GM18867 (cell line): ENCODE measurements at regions not wholly inside any gene's neighbourhood (a gene's known extent, or its start where the extent isn't known, plus 50 kb on each side); places are given as distances from the start of the nearest gene placed in this dataset.

Experiments used
- ATAC-seq: cut with Tn5 transposase; IDR thresholded peaks from one replicate; pipeline ENCODE4 v1.9.1; 2021; ENCODE audit warnings: mild to moderate bottlenecking, moderate library complexity; ENCODE audit not compliant: unreplicated experiment

- ATAC-seq: no peak
Observed at GRCh38 chr2:118699447-118700175, 147.8 kb downstream of the EN1 start.

GRCh38 chr2:118698564-118698963 is 148.9 kb downstream of the EN1 start:
- peak; percentile 79 for ATAC-seq

- ATAC-seq: no peak
Observed at GRCh38 chr2:118697781-118698180, 149.7 kb downstream of the EN1 start.

GRCh38 chr2:118696786-118697465 is 150.5 kb downstream of the EN1 start:
- no peak for ATAC-seq

- no peak for ATAC-seq
Observed at GRCh38 chr2:118693287-118693822, 154.1 kb downstream of the EN1 start.

- ATAC-seq: no peak
Observed at GRCh38 chr2:118689874-118690273, 157.6 kb downstream of the EN1 start.

GRCh38 chr2:118689456-118689855 is 158.0 kb downstream of the EN1 start:
- no peak for ATAC-seq

- ATAC-seq: no peak
Observed at GRCh38 chr2:118689033-118689432, 158.4 kb downstream of the EN1 start.

GRCh38 chr2:118687698-118688097 is 159.8 kb downstream of the EN1 start:
- no peak for ATAC-seq

GRCh38 chr2:118687192-118687591 is 160.3 kb downstream of the EN1 start:
- ATAC-seq: no peak

GRCh38 chr2:118686346-118686745 is 161.1 kb downstream of the EN1 start:
- no peak for ATAC-seq

- ATAC-seq: no peak
Observed at GRCh38 chr2:118683460-118683859, 164.0 kb downstream of the EN1 start.

GRCh38 chr2:118678985-118679384 is 168.5 kb downstream of the EN1 start:
- ATAC-seq: no peak

GRCh38 chr2:118677546-118677945 is 169.9 kb downstream of the EN1 start:
- no peak for ATAC-seq

- ATAC-seq: no peak
Observed at GRCh38 chr2:118675531-118675930, 171.9 kb downstream of the EN1 start.

- no peak for ATAC-seq
Observed at GRCh38 chr2:118672571-118673158, 174.8 kb downstream of the EN1 start.

- ATAC-seq: no peak
Observed at GRCh38 chr2:118671701-118672454, 175.6 kb downstream of the EN1 start.

GRCh38 chr2:118670838-118671237 is 176.6 kb downstream of the EN1 start:
- ATAC-seq: no peak

- no peak for ATAC-seq
Observed at GRCh38 chr2:118670276-118670675, 177.2 kb downstream of the EN1 start.

- no peak for ATAC-seq
Observed at GRCh38 chr2:118669654-118670053, 177.8 kb downstream of the EN1 start.
